Activated naive CD4-positive, alpha-beta T cell treated with anti-CD3 and anti-CD28 coated beads, Interleukin-2, amount 10 ng/mL, durations not matched to agents 7 days and 5 days (primary cell): ENCODE measurements at regions not wholly inside any gene's neighbourhood (a gene's known extent, or its start where the extent isn't known, plus 50 kb on each side); places are given as distances from the start of the nearest gene placed in this dataset.

Source experiments
- CTCF ChIA-PET: fragments of 350-600 bp; sonication (Branson Sonifier 250); formaldehyde crosslinking; loops from one replicate; lab custom pipeline; 2021; ENCODE audit warnings: antibody characterized with exemption; lab: Charles Lee
- DNase-seq: peaks from one replicate; pipeline ENCODE4 v3.0.0-alpha.2; 2020
- H3K27ac Mint-ChIP-seq: one replicate; pipeline ENCODE4 v1.8.0; 2021; ENCODE audit warnings: mild to moderate bottlenecking, moderate library complexity, mixed read lengths
- H3K27me3 Mint-ChIP-seq: one replicate; pipeline ENCODE4 v1.8.0; 2021; ENCODE audit warnings: mild to moderate bottlenecking, mixed read lengths
- H3K36me3 Mint-ChIP-seq: one replicate; pipeline ENCODE4 v1.8.0; 2021; ENCODE audit warnings: mixed read lengths
- H3K4me1 Mint-ChIP-seq: one replicate; pipeline ENCODE4 v1.8.0; 2021; ENCODE audit warnings: mixed read lengths
- H3K4me3 Mint-ChIP-seq: one replicate; pipeline ENCODE4 v1.8.0; 2021; ENCODE audit warnings: mild to moderate bottlenecking, moderate library complexity, mixed read lengths
- H3K9me3 Mint-ChIP-seq: one replicate; pipeline ENCODE4 v1.8.0; 2021; ENCODE audit warnings: mixed read lengths

DNA sequence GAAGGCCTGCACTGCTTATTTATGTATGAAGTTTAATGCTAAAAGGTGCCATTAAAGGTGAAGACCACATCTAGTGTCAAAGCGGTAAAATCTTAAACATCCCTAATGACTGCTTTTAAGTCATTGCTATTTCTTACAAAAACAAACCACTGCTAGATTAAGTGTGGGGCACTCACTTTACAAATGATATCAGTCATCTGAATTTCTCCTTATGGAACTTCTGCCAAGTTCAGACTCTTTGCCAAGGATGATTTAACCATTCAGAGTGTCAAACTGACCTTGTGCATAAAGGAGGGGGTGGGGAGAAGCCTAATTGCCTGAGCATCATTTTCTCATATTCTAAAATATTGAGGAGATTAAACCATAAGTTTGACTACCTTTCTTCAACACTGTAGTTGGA is 271.5 kb downstream of the TGFB2 start:
- Mint-ChIP-seq H3K4me3 (no peak overlapping the region), H3K27ac (no peak overlapping the region), H3K4me1 (no peaks in the 10 kb centered on the region), H3K36me3 (no peaks in the 10 kb centered on the region), H3K27me3 (no peaks in the 10 kb centered on the region), H3K9me3 (no peaks in the 10 kb centered on the region)
- CTCF ChIA-PET: no interaction called here
- no peak for DNase-seq

- Mint-ChIP-seq H3K4me3 (no peak overlapping the region), H3K36me3 (no peaks in the 10 kb centered on the region), H3K4me1 (no peaks in the 10 kb centered on the region), H3K27me3 (no peaks in the 10 kb centered on the region), H3K27ac (no peak overlapping the region), H3K9me3 (peaks cover 1% of the 10 kb centered on the region)
- CTCF ChIA-PET: no interaction called here
- no peak for DNase-seq
Observed at GRCh38 chr1:218617986-218618385, 272.9 kb downstream of the TGFB2 start.

- peaks cover 3% of the 10 kb centered on the region for H3K9me3 Mint-ChIP-seq
- DNase-seq: no peak
- no peak overlapping the region for H3K27ac Mint-ChIP-seq
- CTCF ChIA-PET: no interaction called here
- H3K36me3 Mint-ChIP-seq: no peaks in the 10 kb centered on the region
- H3K4me3 Mint-ChIP-seq: no peak overlapping the region
- no peaks in the 10 kb centered on the region for H3K27me3 Mint-ChIP-seq
- H3K4me1 Mint-ChIP-seq: no peaks in the 10 kb centered on the region
Observed at GRCh38 chr1:218620956-218621355, 275.8 kb downstream of the TGFB2 start.

- DNase-seq: no peak
- H3K27ac Mint-ChIP-seq: no peak overlapping the region
- H3K4me3 Mint-ChIP-seq: no peak overlapping the region
- peaks cover 12% of the 10 kb centered on the region for H3K9me3 Mint-ChIP-seq
- H3K4me1 Mint-ChIP-seq: no peaks in the 10 kb centered on the region
- CTCF ChIA-PET: no interaction called here
- no peaks in the 10 kb centered on the region for H3K36me3 Mint-ChIP-seq
- H3K27me3 Mint-ChIP-seq: no peaks in the 10 kb centered on the region
Observed at GRCh38 chr1:218624052-218624451, 278.9 kb downstream of the TGFB2 start.

GRCh38 chr1:218625393-218625792 is 280.3 kb downstream of the TGFB2 start:
- no peak overlapping the region for H3K27ac Mint-ChIP-seq
- no peaks in the 10 kb centered on the region for H3K36me3 Mint-ChIP-seq
- CTCF ChIA-PET: no interaction called here
- H3K4me1 Mint-ChIP-seq: no peaks in the 10 kb centered on the region
- DNase-seq: no peak
- no peaks in the 10 kb centered on the region for H3K27me3 Mint-ChIP-seq
- peaks cover 16% of the 10 kb centered on the region for H3K9me3 Mint-ChIP-seq
- H3K4me3 Mint-ChIP-seq: no peak overlapping the region

- Mint-ChIP-seq H3K27me3 (no peaks in the 10 kb centered on the region), H3K4me3 (no peak overlapping the region), H3K9me3 (peaks cover 25% of the 10 kb centered on the region), H3K27ac (no peak overlapping the region), H3K4me1 (no peaks in the 10 kb centered on the region), H3K36me3 (no peaks in the 10 kb centered on the region)
- no peak for DNase-seq
- CTCF ChIA-PET: no interaction called here
Observed at GRCh38 chr1:218633238-218633988, 288.3 kb downstream of the TGFB2 start.

- H3K4me3 Mint-ChIP-seq: no peak overlapping the region
- peaks cover 23% of the 10 kb centered on the region for H3K9me3 Mint-ChIP-seq
- H3K27ac Mint-ChIP-seq: no peak overlapping the region
- no peaks in the 10 kb centered on the region for H3K27me3 Mint-ChIP-seq
- H3K36me3 Mint-ChIP-seq: no peaks in the 10 kb centered on the region
- DNase-seq: no peak
- CTCF ChIA-PET: no interaction called here
- no peaks in the 10 kb centered on the region for H3K4me1 Mint-ChIP-seq
Observed at GRCh38 chr1:218634212-218634611, 289.1 kb downstream of the TGFB2 start.

DNA sequence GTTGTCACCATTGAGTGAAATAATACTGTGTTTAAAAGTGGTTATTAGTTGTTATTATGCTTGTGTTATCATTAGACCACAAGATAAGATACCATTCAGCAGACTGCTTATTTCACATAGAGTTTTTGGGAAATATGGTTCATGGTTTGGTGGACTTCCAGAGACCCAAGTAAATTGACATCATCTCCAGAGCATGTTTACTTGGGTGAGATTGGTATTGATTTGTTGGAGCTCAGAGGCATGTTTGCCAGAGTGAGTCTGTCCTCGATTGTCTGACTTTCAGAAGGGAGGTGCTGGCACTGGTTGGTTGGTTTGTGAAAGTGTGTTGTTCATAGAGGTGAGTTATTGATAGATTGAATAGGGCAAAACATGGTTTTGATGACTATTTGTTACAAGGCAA is 291.4 kb downstream of the TGFB2 start:
- Mint-ChIP-seq H3K27ac (no peak overlapping the region), H3K36me3 (no peaks in the 10 kb centered on the region), H3K4me3 (no peak overlapping the region), H3K27me3 (no peaks in the 10 kb centered on the region), H3K4me1 (no peaks in the 10 kb centered on the region), H3K9me3 (peaks cover 11% of the 10 kb centered on the region)
- DNase-seq: no peak
- CTCF ChIA-PET: no interaction called here

GRCh38 chr1:218640173-218640572 is 295.0 kb downstream of the TGFB2 start:
- H3K27ac Mint-ChIP-seq: no peak overlapping the region
- H3K4me3 Mint-ChIP-seq: no peak overlapping the region
- CTCF ChIA-PET: no interaction called here
- H3K4me1 Mint-ChIP-seq: no peaks in the 10 kb centered on the region
- H3K27me3 Mint-ChIP-seq: no peaks in the 10 kb centered on the region
- H3K36me3 Mint-ChIP-seq: no peaks in the 10 kb centered on the region
- no peaks in the 10 kb centered on the region for H3K9me3 Mint-ChIP-seq
- DNase-seq: no peak

- Mint-ChIP-seq H3K9me3 (no peaks in the 10 kb centered on the region), H3K4me1 (no peaks in the 10 kb centered on the region), H3K27me3 (no peaks in the 10 kb centered on the region), H3K27ac (no peak overlapping the region), H3K36me3 (no peaks in the 10 kb centered on the region), H3K4me3 (no peak overlapping the region)
- CTCF ChIA-PET: interaction anchor here (0.6 kb wide), 1 partner anchor 1375 kb away, joined by 3 read pairs; no protein-coding TSS in a partner anchor
- DNase-seq: no peak
Observed at GRCh38 chr1:218642033-218642948, 297.2 kb downstream of the TGFB2 start.

DNA sequence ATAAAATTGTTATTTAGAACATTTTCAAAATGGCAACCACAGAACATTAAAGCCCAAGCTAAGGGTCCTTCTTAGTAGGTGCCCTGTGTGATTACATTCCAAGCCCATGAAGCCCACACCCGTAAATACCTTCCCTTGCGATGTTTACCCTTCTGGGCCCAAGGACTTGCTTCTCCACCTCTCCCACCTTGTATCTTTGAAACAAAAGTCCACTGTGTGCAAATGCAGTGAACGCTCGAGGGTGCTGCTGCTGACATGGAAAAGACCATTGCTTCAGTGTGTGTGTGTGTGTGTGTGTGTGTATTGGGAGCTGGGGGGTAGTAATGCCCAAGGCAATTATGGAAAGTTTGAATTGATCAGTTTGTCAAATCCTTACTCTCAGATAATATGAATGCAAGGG is 298.1 kb downstream of the TGFB2 start:
- no peak overlapping the region for H3K27ac Mint-ChIP-seq
- CTCF ChIA-PET: interaction anchor here (0.6 kb wide), 1 partner anchor 1376 kb away, joined by 3 read pairs; no protein-coding TSS in a partner anchor
- no peak overlapping the region for H3K4me3 Mint-ChIP-seq
- H3K9me3 Mint-ChIP-seq: no peaks in the 10 kb centered on the region
- no peaks in the 10 kb centered on the region for H3K36me3 Mint-ChIP-seq
- H3K27me3 Mint-ChIP-seq: no peaks in the 10 kb centered on the region
- no peak for DNase-seq
- no peaks in the 10 kb centered on the region for H3K4me1 Mint-ChIP-seq

DNA sequence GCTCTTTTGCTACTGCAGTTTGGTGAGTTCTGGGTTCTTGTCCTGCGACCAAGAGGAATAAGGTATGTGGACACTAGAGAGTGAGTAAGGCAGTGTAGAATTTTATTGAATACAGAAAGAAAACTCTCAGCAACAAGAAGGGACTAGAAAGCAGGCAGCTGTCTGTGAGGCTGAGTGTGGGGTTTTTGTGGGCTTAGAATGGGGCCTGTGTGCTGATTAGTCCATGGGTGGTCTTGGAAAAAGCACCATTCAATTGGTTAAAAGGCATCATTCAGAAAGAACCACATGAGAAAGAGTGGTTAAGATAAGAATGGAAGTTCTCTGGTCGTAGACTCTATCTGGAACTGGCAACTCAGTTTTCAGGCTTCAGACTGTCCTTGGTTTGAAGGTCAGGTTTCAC is 298.8 kb downstream of the TGFB2 start:
- Mint-ChIP-seq H3K4me1 (no peaks in the 10 kb centered on the region), H3K4me3 (no peak overlapping the region), H3K36me3 (no peaks in the 10 kb centered on the region), H3K27me3 (no peaks in the 10 kb centered on the region), H3K9me3 (no peaks in the 10 kb centered on the region), H3K27ac (no peak overlapping the region)
- CTCF ChIA-PET: no interaction called here
- DNase-seq: no peak

DNA sequence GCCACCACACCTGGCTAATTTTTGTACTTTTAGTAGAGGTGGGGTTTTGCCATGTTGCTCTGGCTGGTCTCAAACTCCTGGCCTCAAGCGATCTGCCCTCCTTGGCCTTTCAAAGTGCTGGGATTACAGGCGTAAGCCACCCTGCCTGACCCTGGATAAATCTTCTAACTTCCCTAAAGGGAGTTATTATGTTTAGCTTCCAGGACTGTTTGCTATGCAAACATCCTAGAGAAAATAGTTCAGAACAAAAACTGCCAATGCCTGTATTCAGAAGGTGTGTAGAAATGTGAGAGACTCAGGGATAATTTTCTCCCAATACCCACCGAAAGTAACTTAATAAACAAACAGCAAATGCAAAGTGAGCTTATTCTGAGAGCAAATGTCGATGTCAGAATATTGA is 301.2 kb downstream of the TGFB2 start:
- peaks cover 2% of the 10 kb centered on the region for H3K9me3 Mint-ChIP-seq

GRCh38 chr1:218656301-218657037 is 311.3 kb downstream of the TGFB2 start:
- Mint-ChIP-seq H3K27ac (no peak overlapping the region), H3K27me3 (no peaks in the 10 kb centered on the region), H3K4me1 (no peaks in the 10 kb centered on the region), H3K36me3 (no peaks in the 10 kb centered on the region), H3K4me3 (no peak overlapping the region), H3K9me3 (no peaks in the 10 kb centered on the region)
- CTCF ChIA-PET: no interaction called here
- no peak for DNase-seq

More for the DNA sequence above, 301.2 kb downstream of the TGFB2 start:
- no peaks in the 10 kb centered on the region for H3K36me3 Mint-ChIP-seq
- H3K27ac Mint-ChIP-seq: no peak overlapping the region
- CTCF ChIA-PET: no interaction called here
- H3K4me3 Mint-ChIP-seq: no peak overlapping the region
- no peaks in the 10 kb centered on the region for H3K27me3 Mint-ChIP-seq
- no peak for DNase-seq
- H3K4me1 Mint-ChIP-seq: no peaks in the 10 kb centered on the region
